ENCODE measurements at regions not wholly inside any gene's neighbourhood (a gene's known extent, or its start where the extent isn't known, plus 50 kb on each side); places are given as distances from the start of the nearest gene placed in this dataset.

- no peak for DNase-seq (ENCODE audit: low spot score in 2 of 2, unreplicated experiment in 2 of 2)
- no peak for TF ChIP-seq CTCF (IDR thresholded peaks at IDR 0.05; ENCODE audit: unreplicated experiment)
- H3K9me3 Mint-ChIP-seq: peaks cover 3% of the 10 kb centered on the region
- peaks cover 15% of the 10 kb centered on the region for H3K4me1 Mint-ChIP-seq
- no peaks in the 10 kb centered on the region for H3K36me3 Mint-ChIP-seq
- H3K27me3 Mint-ChIP-seq (ENCODE audit: low read depth): no peaks in the 10 kb centered on the region
- no peak overlapping the region for H3K4me3 Mint-ChIP-seq
- no peak overlapping the region for H3K27ac Mint-ChIP-seq
These were observed 120.4 kb downstream of the SPATA31D1 start for GRCh38 chr9:82108941-82109340.

DNA sequence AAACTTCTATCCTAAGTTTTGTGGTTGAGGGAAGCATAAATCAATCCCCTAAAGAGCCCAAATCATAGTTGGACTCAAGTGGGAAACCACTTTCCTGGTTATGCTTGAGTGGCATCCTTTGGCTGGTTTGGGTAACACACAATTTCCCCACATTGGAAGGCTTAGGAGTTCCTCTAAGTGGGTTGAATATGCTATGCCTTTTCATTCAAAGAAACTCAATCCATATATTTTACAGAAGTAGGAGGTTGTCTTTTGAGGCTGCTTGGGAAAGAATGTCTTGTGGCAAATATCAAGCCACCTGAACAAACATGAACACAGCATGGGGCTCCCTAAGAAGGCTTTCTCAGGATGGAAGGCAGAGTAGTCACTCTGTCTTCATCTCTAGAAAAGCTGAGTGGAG, 121.1 kb downstream of the SPATA31D1 start:
- H3K27ac Mint-ChIP-seq: no peak overlapping the region
- no peak overlapping the region for H3K4me3 Mint-ChIP-seq
- peaks cover 3% of the 10 kb centered on the region for H3K9me3 Mint-ChIP-seq
- no peaks in the 10 kb centered on the region for H3K36me3 Mint-ChIP-seq
- TF ChIP-seq CTCF (IDR thresholded peaks at IDR 0.05; ENCODE audit: unreplicated experiment): no peak
- no peak for DNase-seq (ENCODE audit: low spot score in 2 of 2, unreplicated experiment in 2 of 2)
- H3K27me3 Mint-ChIP-seq (ENCODE audit: low read depth): no peaks in the 10 kb centered on the region
- H3K4me1 Mint-ChIP-seq: peaks cover 15% of the 10 kb centered on the region

DNA sequence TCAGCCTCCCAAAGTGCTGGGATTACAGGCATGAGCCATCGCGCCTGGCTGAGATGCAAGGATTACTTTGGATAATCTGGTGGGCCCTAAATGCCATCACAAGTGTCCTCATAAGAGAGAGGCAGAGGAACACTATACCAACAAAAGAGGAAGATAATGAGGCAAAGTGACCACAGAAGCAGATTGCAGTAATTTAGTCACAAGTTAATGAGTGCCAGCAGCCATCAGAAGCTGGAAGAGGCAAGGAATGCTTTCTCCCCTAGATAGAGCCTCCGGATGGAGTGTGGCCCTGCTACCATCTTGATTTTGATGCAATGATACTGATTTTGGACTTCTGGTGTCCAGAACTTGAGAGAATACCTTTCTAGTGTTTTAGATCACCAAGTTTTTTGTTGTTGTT, 122.3 kb downstream of the SPATA31D1 start:
- Mint-ChIP-seq H3K27ac (no peak overlapping the region), H3K4me3 (no peak overlapping the region), H3K36me3 (no peaks in the 10 kb centered on the region), H3K4me1 (peaks cover 20% of the 10 kb centered on the region), H3K9me3 (peaks cover 3% of the 10 kb centered on the region), H3K27me3 (ENCODE audit: low read depth) (no peaks in the 10 kb centered on the region)
- DNase-seq (ENCODE audit: low spot score in 2 of 2, unreplicated experiment in 2 of 2): no peak
- no peak for TF ChIP-seq CTCF (IDR thresholded peaks at IDR 0.05; ENCODE audit: unreplicated experiment)

DNA sequence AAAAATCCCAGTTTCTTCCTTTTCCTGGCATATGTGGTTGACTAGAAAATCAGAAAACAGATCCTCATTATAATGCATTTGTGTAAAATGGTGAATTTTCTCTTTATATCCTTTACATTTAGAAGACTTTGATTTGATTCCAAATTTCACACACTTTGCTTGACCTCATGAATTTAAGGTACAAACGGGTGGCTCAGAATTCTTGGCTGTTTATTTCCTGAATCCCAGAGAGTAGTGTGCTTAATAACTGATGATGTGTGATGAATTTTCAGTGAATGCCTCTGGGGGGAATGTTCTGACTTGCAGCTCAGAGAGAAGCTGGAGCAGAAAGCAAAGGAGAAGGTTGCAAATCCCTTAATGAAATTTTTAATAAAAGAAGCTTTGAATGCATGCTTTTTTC, 126.8 kb downstream of the SPATA31D1 start:
- Mint-ChIP-seq H3K4me1 (peaks cover 26% of the 10 kb centered on the region), H3K4me3 (no peak overlapping the region), H3K9me3 (peaks cover 3% of the 10 kb centered on the region), H3K27me3 (ENCODE audit: low read depth) (no peaks in the 10 kb centered on the region), H3K27ac (no peak overlapping the region), H3K36me3 (no peaks in the 10 kb centered on the region)
- DNase-seq (ENCODE audit: low spot score in 2 of 2, unreplicated experiment in 2 of 2): no peak
- TF ChIP-seq CTCF (IDR thresholded peaks at IDR 0.05; ENCODE audit: unreplicated experiment): no peak

DNA sequence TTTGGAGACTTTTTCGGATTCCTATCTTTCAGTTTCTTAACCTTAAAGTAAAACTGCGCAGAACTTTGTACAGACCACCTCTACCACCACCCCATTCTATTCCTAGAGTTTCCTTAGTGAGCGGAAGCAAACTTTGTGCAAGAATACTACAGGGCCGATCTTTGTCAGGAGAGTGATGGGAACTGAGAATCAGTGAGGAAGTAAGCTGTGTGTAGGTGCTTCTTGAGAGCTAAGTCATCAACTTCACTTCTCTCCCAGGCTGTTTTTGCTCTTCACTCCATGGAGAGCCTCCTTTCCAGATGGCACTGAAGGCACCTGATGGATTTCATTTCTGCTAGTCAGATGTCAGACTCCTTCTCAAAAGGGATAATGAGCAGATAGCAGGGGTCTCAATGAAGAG, 127.3 kb downstream of the SPATA31D1 start:
- Mint-ChIP-seq H3K27ac (no peak overlapping the region), H3K27me3 (ENCODE audit: low read depth) (no peaks in the 10 kb centered on the region), H3K4me1 (peaks cover 26% of the 10 kb centered on the region), H3K36me3 (no peaks in the 10 kb centered on the region), H3K4me3 (no peak overlapping the region), H3K9me3 (peaks cover 3% of the 10 kb centered on the region)
- DNase-seq (ENCODE audit: low spot score in 2 of 2, unreplicated experiment in 2 of 2): no peak
- no peak for TF ChIP-seq CTCF (IDR thresholded peaks at IDR 0.05; ENCODE audit: unreplicated experiment)

DNA sequence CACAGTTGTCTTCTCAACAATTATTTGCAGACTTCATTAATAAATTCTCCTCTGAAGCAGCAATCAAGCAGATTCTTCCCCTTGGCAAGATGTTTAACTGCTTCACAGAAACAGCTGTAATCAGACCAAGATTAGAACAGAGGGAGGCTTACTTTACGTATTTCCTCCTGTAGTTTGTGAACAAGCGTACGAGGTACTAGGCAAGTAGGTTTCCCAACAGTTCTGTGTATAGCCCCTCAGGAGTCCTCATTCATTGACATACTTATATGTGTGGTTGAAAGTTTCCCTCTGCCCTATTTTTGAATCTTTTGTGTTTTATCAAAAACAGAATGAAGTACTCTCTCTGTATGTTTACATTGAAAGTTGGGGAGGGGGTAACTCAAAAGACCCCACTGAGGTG, 128.0 kb downstream of the SPATA31D1 start:
- H3K9me3 Mint-ChIP-seq: no peaks in the 10 kb centered on the region
- no peak for TF ChIP-seq CTCF (IDR thresholded peaks at IDR 0.05; ENCODE audit: unreplicated experiment)
- H3K4me1 Mint-ChIP-seq: peaks cover 26% of the 10 kb centered on the region
- DNase-seq (ENCODE audit: low spot score in 2 of 2, unreplicated experiment in 2 of 2): no peak
- H3K27ac Mint-ChIP-seq: no peak overlapping the region
- H3K27me3 Mint-ChIP-seq (ENCODE audit: low read depth): no peaks in the 10 kb centered on the region
- no peak overlapping the region for H3K4me3 Mint-ChIP-seq
- no peaks in the 10 kb centered on the region for H3K36me3 Mint-ChIP-seq

Data from mesothelial cell of epicardium (in vitro differentiated cells).